Activated CD4-positive, alpha-beta memory T cell treated with anti-CD3 and anti-CD28 coated beads, Interleukin-2, amount 10 ng/mL, durations not matched to agents 7 days and 5 days (primary cell): ENCODE measurements at regions not wholly inside any gene's neighbourhood (a gene's known extent, or its start where the extent isn't known, plus 50 kb on each side); places are given as distances from the start of the nearest gene placed in this dataset.
"Not testable (repeated sequence)": the region's sequence is repeated elsewhere in the genome, so short reads cannot be mapped to it uniquely, and the experiment has no call there.

Experiments
- CTCF ChIA-PET: fragments of 350-600 bp; sonication (Branson Sonifier 250); formaldehyde crosslinking; loops from one replicate; lab custom pipeline; 2021; ENCODE audit warnings: antibody characterized with exemption, inconsistent platforms; lab: Charles Lee
- POLR2A ChIA-PET: fragments of 350-600 bp; sonication (Branson Sonifier 250); formaldehyde crosslinking; loops from one replicate; lab custom pipeline; 2021; ENCODE audit warnings: antibody characterized with exemption; lab: Charles Lee
- DNase-seq: peaks from one replicate; pipeline ENCODE4 v3.0.0-alpha.2; 2020
- H3K27ac Mint-ChIP-seq: one replicate; pipeline ENCODE4 v1.8.0; 2021; ENCODE audit warnings: mild to moderate bottlenecking, mixed read lengths
- H3K27me3 Mint-ChIP-seq: one replicate; pipeline ENCODE4 v1.8.0; 2021; ENCODE audit warnings: mixed read lengths
- H3K36me3 Mint-ChIP-seq: one replicate; pipeline ENCODE4 v1.8.0; 2021; ENCODE audit warnings: low read depth, mixed read lengths
- H3K4me1 Mint-ChIP-seq: one replicate; pipeline ENCODE4 v1.8.0; 2021; ENCODE audit warnings: mixed read lengths
- H3K4me3 Mint-ChIP-seq: one replicate; pipeline ENCODE4 v1.8.0; 2021; ENCODE audit warnings: mild to moderate bottlenecking, mixed read lengths
- H3K9me3 Mint-ChIP-seq: one replicate; pipeline ENCODE4 v1.8.0; 2021; ENCODE audit warnings: mixed read lengths

GRCh38 chrX:22818061-22818460 is 181.7 kb upstream of the DDX53 start:
- no peaks in the 10 kb centered on the region for H3K4me1 Mint-ChIP-seq
- H3K36me3 Mint-ChIP-seq, result no peaks in the 10 kb centered on the region
- no peak overlapping the region for H3K27ac Mint-ChIP-seq
- no peak for DNase-seq
- ChIA-PET CTCF (no interaction called here), POLR2A (no interaction called here)
- H3K4me3 Mint-ChIP-seq, result no peak overlapping the region
- no peaks in the 10 kb centered on the region for H3K27me3 Mint-ChIP-seq
- H3K9me3 Mint-ChIP-seq, result no peaks in the 10 kb centered on the region

DNA sequence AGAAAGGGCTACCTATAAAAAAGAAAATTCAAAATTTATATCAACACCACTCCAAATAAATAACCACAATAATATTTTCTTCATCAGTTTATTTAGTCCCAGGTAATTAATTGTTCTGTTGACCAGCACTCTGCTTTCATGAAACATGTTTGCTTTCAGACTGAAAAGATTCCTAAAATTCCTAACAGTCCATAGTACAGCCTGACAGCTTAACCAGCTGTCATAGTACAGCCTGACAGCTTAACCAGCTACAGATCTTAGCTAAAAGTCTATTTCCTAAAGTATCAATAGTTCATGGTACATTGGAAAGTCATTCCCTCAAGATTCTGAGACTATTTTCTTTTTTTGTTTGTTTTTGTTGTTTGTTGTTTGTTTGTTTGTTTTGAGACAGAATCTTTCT is 144.1 kb upstream of the DDX53 start:
- H3K9me3 Mint-ChIP-seq, result peaks cover 2% of the 10 kb centered on the region
- no peaks in the 10 kb centered on the region for H3K4me1 Mint-ChIP-seq
- no peaks in the 10 kb centered on the region for H3K36me3 Mint-ChIP-seq
- no peak for DNase-seq
- ChIA-PET POLR2A (no interaction called here), CTCF (no interaction called here)
- H3K4me3 Mint-ChIP-seq, result no peak overlapping the region
- H3K27me3 Mint-ChIP-seq, result no peaks in the 10 kb centered on the region
- H3K27ac Mint-ChIP-seq, result no peak overlapping the region

GRCh38 chrX:22859642-22860041 is 140.1 kb upstream of the DDX53 start:
- no peak overlapping the region for H3K4me3 Mint-ChIP-seq
- H3K27me3 Mint-ChIP-seq, result no peaks in the 10 kb centered on the region
- ChIA-PET CTCF (no interaction called here), POLR2A (no interaction called here)
- H3K27ac Mint-ChIP-seq, result no peak overlapping the region
- no peak for DNase-seq
- no peaks in the 10 kb centered on the region for H3K36me3 Mint-ChIP-seq
- H3K4me1 Mint-ChIP-seq, result no peaks in the 10 kb centered on the region
- H3K9me3 Mint-ChIP-seq, result no peaks in the 10 kb centered on the region

DNA sequence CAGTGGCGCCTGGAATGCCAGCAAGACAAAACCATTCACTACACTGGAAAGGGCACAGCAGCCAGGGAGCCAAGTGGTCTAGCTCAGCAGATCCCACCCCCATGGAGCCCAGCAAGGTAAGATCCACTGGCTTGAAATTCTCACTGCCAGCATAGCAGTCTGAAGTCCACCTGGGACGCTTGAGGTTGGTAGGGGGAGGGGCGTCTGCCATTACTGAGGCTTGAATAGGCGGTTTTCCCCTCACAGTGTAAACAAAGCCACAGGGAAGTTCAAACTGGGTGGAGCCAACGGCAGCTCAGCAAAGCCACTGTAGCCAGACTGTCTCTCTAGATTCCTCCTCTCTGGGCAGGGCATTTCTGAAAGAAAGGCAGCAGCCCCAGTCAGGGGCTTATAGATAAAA is 133.0 kb upstream of the DDX53 start:
- H3K4me3 Mint-ChIP-seq, POLR2A ChIA-PET, DNase-seq, H3K27me3 Mint-ChIP-seq, H3K4me1 Mint-ChIP-seq, H3K27ac Mint-ChIP-seq, H3K36me3 Mint-ChIP-seq: not testable (repeated sequence)
- CTCF ChIA-PET, result interaction anchor here (0.8 kb wide), 1 partner anchor 8 kb away, joined by 3 read pairs; no protein-coding TSS in a partner anchor
- peaks cover 13% of the 10 kb centered on the region for H3K9me3 Mint-ChIP-seq

- no peaks in the 10 kb centered on the region for H3K9me3 Mint-ChIP-seq
- H3K27me3 Mint-ChIP-seq, result no peaks in the 10 kb centered on the region
- no peak overlapping the region for H3K27ac Mint-ChIP-seq
- no peak for DNase-seq
- H3K4me3 Mint-ChIP-seq, result no peak overlapping the region
- H3K4me1 Mint-ChIP-seq, result no peaks in the 10 kb centered on the region
- ChIA-PET POLR2A (no interaction called here), CTCF (no interaction called here)
- no peaks in the 10 kb centered on the region for H3K36me3 Mint-ChIP-seq
Observed at GRCh38 chrX:22882543-22882942, 117.2 kb upstream of the DDX53 start.

DNA sequence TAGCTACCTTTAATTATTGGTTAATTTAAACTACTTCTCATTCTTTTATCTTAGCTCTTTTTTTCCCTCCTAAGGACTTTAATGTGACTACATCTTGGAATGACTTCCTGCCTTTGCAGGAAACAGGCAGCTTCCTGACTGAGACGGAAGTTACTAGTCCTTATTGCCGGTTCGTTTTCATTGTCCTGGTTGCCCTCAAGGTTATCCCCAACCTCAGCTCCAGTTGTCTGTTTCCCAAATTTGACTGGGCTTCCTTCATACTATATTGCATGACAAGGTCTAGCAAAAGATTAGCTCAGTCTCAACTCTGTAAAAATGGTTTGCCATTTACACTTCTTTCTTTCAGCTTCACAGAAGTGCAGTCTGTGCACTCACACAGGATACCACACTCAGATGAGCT is 109.9 kb upstream of the DDX53 start:
- no peak for DNase-seq
- POLR2A ChIA-PET, result no interaction called here
- Mint-ChIP-seq H3K4me3 (no peak overlapping the region), H3K27ac (no peak overlapping the region), H3K9me3 (no peaks in the 10 kb centered on the region), H3K36me3 (no peaks in the 10 kb centered on the region), H3K27me3 (no peaks in the 10 kb centered on the region), H3K4me1 (no peaks in the 10 kb centered on the region)
- CTCF ChIA-PET, result no interaction called here

- POLR2A ChIA-PET, result no interaction called here
- H3K9me3 Mint-ChIP-seq, result no peaks in the 10 kb centered on the region
- H3K27ac Mint-ChIP-seq, result no peak overlapping the region
- CTCF ChIA-PET, result no interaction called here
- DNase-seq, result no peak
- no peaks in the 10 kb centered on the region for H3K27me3 Mint-ChIP-seq
- no peaks in the 10 kb centered on the region for H3K4me1 Mint-ChIP-seq
- H3K4me3 Mint-ChIP-seq, result no peak overlapping the region
- H3K36me3 Mint-ChIP-seq, result no peaks in the 10 kb centered on the region
Observed at GRCh38 chrX:22912616-22913015, 87.1 kb upstream of the DDX53 start.

DNA sequence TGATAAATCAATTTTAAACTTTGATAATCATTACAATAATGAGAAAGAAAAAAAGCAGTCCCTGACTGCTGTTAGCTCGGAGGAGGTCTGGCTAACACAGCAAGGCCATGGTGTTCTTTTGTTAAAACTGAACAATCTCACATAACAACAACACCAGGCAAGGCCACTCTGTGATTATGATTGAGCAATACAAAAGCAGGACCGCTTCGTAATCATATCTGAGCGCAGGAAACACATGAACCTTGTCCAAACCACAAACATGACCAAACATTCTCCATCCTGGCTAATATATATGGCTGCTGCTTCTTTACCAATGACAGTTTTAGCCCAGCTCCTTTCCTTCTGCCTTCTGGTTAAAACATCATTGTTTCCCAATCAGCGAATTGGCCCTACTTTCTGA is 76.8 kb upstream of the DDX53 start:
- Mint-ChIP-seq H3K27ac (no peak overlapping the region), H3K9me3 (no peaks in the 10 kb centered on the region), H3K4me1 (no peaks in the 10 kb centered on the region), H3K36me3 (no peaks in the 10 kb centered on the region), H3K27me3 (no peaks in the 10 kb centered on the region), H3K4me3 (no peak overlapping the region)
- no peak for DNase-seq
- ChIA-PET POLR2A (no interaction called here), CTCF (no interaction called here)

GRCh38 chrX:22934640-22935039 is 65.1 kb upstream of the DDX53 start:
- CTCF ChIA-PET, result no interaction called here

DNA sequence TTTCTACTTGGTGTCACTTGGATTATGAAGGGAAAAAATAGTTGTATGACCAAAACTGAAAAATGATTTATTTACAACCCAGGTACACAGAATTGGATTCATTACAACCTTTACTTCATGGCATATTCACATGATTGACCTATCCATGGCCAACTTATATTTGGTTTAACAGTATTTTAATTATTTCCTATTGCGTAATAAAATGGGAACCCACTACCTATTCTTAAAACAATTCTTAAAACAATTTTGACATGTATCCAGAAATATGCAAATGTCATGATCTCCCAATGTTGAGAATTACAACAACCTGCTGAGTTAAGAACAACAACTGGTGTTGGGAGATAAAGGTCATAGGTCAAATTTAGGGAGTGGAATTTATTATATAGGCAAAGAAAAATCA is 54.8 kb upstream of the DDX53 start:
- no peaks in the 10 kb centered on the region for H3K4me1 Mint-ChIP-seq
- ChIA-PET CTCF (no interaction called here), POLR2A (no interaction called here)
- H3K27me3 Mint-ChIP-seq, result no peaks in the 10 kb centered on the region
- no peak overlapping the region for H3K27ac Mint-ChIP-seq
- no peaks in the 10 kb centered on the region for H3K9me3 Mint-ChIP-seq
- no peak for DNase-seq
- no peak overlapping the region for H3K4me3 Mint-ChIP-seq
- H3K36me3 Mint-ChIP-seq, result no peaks in the 10 kb centered on the region

More at GRCh38 chrX:22934640-22935039, 65.1 kb upstream of the DDX53 start:
- H3K36me3 Mint-ChIP-seq, result no peaks in the 10 kb centered on the region
- H3K27me3 Mint-ChIP-seq, result no peaks in the 10 kb centered on the region
- H3K27ac Mint-ChIP-seq, result no peak overlapping the region
- no peak for DNase-seq
- no peaks in the 10 kb centered on the region for H3K4me1 Mint-ChIP-seq
- no peak overlapping the region for H3K4me3 Mint-ChIP-seq
- no peaks in the 10 kb centered on the region for H3K9me3 Mint-ChIP-seq
- POLR2A ChIA-PET, result no interaction called here
